ENCODE measurements at regions not wholly inside any gene's neighbourhood (a gene's known extent, or its start where the extent isn't known, plus 50 kb on each side); places are given as distances from the start of the nearest gene placed in this dataset.

- TF ChIP-seq, protein P1, sequence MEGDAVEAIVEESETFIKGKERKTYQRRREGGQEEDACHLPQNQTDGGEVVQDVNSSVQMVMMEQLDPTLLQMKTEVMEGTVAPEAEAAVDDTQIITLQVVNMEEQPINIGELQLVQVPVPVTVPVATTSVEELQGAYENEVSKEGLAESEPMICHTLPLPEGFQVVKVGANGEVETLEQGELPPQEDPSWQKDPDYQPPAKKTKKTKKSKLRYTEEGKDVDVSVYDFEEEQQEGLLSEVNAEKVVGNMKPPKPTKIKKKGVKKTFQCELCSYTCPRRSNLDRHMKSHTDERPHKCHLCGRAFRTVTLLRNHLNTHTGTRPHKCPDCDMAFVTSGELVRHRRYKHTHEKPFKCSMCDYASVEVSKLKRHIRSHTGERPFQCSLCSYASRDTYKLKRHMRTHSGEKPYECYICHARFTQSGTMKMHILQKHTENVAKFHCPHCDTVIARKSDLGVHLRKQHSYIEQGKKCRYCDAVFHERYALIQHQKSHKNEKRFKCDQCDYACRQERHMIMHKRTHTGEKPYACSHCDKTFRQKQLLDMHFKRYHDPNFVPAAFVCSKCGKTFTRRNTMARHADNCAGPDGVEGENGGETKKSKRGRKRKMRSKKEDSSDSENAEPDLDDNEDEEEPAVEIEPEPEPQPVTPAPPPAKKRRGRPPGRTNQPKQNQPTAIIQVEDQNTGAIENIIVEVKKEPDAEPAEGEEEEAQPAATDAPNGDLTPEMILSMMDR (IDR thresholded peaks at IDR 0.05; ENCODE audit: borderline replicate concordance, extremely low read depth, low read length, poor library complexity, severe bottlenecking), result no peak
- TF ChIP-seq EZH2 (IDR thresholded peaks at IDR 0.05; ENCODE audit: borderline replicate concordance, low read depth, low read length, severe bottlenecking), result no peak
Observed at GRCh38 chr2:186346216-186346615, 139.8 kb upstream of the ZC3H15 start.

All from DND-41 (cell line).